Hepatocyte (in vitro differentiated cells): ENCODE measurements at regions not wholly inside any gene's neighbourhood (a gene's known extent, or its start where the extent isn't known, plus 50 kb on each side); places are given as distances from the start of the nearest gene placed in this dataset.

ENCODE experiments used
- CTCF ChIP-seq: fragments of 200-600 bp; sonication (generic); IDR thresholded peaks from 2 replicates; pipeline ENCODE4 v1.5.1; 2016; ENCODE audit warnings: antibody characterized with exemption, mild to moderate bottlenecking; ENCODE audit not compliant: poor library complexity
- EZH2phosphoT487 ChIP-seq: fragments of 200-600 bp; sonication (generic); IDR thresholded peaks from one replicate; pipeline ENCODE4 v1.6.1; 2018; ENCODE audit warnings: antibody characterized with exemption, mild to moderate bottlenecking, low read depth, moderate library complexity; ENCODE audit not compliant: unreplicated experiment, severe bottlenecking

GRCh38 chr18:66334534-66334933, 269.4 kb downstream of the CDH19 start:
- no peak for TF ChIP-seq CTCF
- TF ChIP-seq EZH2phosphoT487, result no peak
